H7 (cell line): ENCODE measurements at regions not wholly inside any gene's neighbourhood (a gene's known extent, or its start where the extent isn't known, plus 50 kb on each side); places are given as distances from the start of the nearest gene placed in this dataset.

ENCODE experiments used
- DNase-seq: peaks from one replicate; pipeline ENCODE4 v3.0.0; 2012
- H3K27me3 ChIP-seq: 2 replicates; pipeline ENCODE4 v1.6.0; 2011; ENCODE audit warnings: mild to moderate bottlenecking, low read length; ENCODE audit not compliant: control insufficient read depth, insufficient read depth
- H3K36me3 ChIP-seq: replicated peaks from 2 replicates; pipeline ENCODE4 v1.5.1; 2011; ENCODE audit warnings: low read length; ENCODE audit not compliant: control insufficient read depth, insufficient read depth
- H3K4me3 ChIP-seq: 2 replicates; pipeline ENCODE4 v1.5.1; 2011; ENCODE audit warnings: low read depth, mild to moderate bottlenecking, control low read depth, low read length, moderate library complexity; ENCODE audit not compliant: insufficient read depth

- no peaks in the 10 kb centered on the region for H3K27me3 ChIP-seq
- no peak overlapping the region for H3K4me3 ChIP-seq
- no peak for DNase-seq
- H3K36me3 ChIP-seq = no peaks in the 10 kb centered on the region
Measured at GRCh38 chr10:1853801-1854200, 116.5 kb upstream of the ADARB2 start.

DNA sequence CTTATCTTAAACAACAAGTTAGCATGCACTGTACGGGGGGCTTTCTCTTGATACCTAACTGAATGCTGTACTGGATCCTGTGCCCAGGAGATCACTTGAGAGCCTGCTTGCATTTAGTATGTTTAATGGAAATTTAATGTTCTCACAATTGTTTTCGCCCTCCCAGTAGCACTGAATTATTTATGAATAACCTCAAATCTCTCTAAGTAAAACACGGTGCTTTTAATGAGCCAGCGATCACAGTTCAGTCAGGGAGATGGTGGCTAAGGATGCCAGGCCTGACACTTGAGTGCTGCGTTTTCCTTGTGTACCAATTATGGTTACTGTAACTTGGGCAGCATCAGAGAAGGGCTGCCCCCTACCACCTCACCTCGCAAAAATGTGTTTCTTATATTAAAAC, 115.5 kb upstream of the ADARB2 start:
- Histone ChIP-seq H3K4me3 (no peak overlapping the region), H3K36me3 (no peaks in the 10 kb centered on the region), H3K27me3 (no peaks in the 10 kb centered on the region)
- DNase-seq = no peak

DNA sequence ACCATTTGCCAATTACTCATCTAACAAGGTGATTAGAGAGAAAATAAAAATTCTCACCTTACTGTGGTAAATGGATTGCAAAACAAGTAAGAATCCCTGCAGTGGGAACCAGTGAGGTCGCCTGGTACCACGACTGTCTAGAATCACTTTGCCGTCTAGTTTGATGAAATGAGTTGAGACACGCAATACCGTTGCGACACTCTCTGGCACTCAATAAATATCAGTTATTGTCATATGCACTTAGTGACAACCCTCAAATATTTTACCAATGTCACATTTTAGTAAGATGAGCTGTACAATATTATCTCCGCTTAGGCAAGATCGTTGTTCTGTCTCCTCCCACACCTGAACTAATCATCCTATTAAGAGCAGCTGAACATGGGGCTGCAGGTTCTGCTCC, 114.4 kb upstream of the ADARB2 start:
- Histone ChIP-seq H3K4me3 (no peak overlapping the region), H3K27me3 (no peaks in the 10 kb centered on the region), H3K36me3 (no peaks in the 10 kb centered on the region)
- no peak for DNase-seq

DNA sequence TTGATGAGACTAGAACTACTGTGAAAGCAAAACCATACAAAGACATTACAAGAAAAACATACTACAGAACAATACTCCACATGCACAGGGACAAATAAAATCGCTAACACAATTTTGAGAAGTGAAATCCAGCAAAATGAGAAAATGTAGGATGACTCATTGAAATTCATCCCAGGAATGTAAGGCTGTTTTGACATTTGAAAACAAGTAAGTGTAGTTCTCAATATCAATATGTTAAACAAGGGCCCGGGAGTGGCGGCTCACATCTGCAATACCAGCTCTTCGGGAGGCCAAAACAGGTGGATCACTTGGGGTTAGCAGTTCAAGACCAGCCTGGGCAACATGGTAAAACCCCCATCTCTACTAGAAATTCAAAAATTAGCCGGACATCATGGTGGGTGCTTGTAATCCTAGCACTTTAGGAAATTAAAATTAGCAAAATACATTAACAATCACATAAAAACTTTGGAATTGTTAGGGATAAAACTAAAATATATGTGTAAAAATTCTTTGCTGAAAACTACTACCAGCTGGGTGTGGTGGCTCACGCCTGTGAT, 113.7 kb upstream of the ADARB2 start:
- Histone ChIP-seq H3K27me3 (no peaks in the 10 kb centered on the region), H3K36me3 (no peaks in the 10 kb centered on the region), H3K4me3 (no peak overlapping the region)
- DNase-seq = no peak

DNA sequence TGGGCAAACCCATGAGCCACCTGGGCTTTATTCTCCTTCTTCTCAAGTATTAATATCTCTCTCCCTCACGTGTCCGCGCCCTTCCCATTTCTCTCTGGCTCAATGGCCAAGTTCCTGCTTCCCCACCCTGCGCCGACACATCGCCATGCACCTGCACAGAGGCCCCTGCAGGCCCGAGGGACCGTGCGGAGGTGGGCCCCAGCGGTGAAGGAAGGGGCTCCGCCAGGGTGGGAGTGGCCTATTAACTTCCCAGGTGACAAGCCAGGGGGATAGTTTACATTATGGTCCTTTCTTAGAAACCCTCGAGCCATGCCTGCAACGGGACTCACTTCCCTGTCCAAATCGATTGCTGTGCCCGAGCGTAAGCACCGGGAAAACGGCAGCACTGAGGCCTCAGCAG, 110.0 kb upstream of the ADARB2 start:
- Histone ChIP-seq H3K4me3 (no peak overlapping the region), H3K27me3 (no peaks in the 10 kb centered on the region), H3K36me3 (no peaks in the 10 kb centered on the region)
- DNase-seq = peak; percentile 25

- Histone ChIP-seq H3K36me3 (no peaks in the 10 kb centered on the region), H3K4me3 (no peak overlapping the region), H3K27me3 (no peaks in the 10 kb centered on the region)
- DNase-seq = no peak
Measured at GRCh38 chr10:1846032-1846431, 108.7 kb upstream of the ADARB2 start.

DNA sequence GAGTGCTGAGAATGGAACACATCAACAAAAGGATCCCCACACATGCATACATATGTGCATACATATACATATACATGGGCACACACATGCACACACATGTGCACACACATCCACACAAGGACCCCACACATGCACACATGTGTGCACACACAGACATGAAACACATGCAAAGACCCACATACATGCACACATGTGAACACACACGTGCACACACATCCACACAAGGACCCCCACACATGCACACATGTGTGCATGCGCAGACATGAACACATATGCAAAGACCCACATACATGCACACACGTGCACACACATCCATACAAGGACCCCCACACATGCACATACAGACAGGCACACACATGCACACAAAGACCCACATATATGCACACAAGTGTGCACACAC, 104.4 kb upstream of the ADARB2 start:
- no peaks in the 10 kb centered on the region for H3K36me3 ChIP-seq
- H3K4me3 ChIP-seq = no peak overlapping the region
- DNase-seq = no peak
- no peaks in the 10 kb centered on the region for H3K27me3 ChIP-seq

- no peak for DNase-seq
- no peak overlapping the region for H3K4me3 ChIP-seq
- no peaks in the 10 kb centered on the region for H3K27me3 ChIP-seq
- no peaks in the 10 kb centered on the region for H3K36me3 ChIP-seq
Measured at GRCh38 chr10:1829712-1830111, 92.4 kb upstream of the ADARB2 start.

DNA sequence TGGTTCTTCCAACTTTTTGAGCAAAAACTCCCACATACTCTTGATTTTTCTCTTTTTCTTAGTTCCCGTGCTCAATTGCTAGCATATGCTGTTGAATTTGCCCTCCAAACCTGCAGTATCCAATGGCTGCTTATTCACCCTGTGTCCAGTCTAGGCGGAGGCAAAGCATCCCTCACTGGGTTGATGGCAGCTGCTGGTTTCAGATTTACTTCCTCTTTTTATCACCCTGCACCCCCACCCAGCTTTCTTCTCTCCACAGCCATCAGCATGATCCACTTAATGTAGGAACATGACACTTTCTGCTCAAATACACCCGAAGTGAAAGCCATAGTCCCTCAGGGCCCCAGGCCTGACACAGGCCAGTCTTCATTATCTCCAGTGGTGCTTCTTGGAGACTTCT, 87.6 kb upstream of the ADARB2 start:
- no peak overlapping the region for H3K4me3 ChIP-seq
- H3K36me3 ChIP-seq = no peaks in the 10 kb centered on the region
- DNase-seq = no peak
- H3K27me3 ChIP-seq = no peaks in the 10 kb centered on the region

DNA sequence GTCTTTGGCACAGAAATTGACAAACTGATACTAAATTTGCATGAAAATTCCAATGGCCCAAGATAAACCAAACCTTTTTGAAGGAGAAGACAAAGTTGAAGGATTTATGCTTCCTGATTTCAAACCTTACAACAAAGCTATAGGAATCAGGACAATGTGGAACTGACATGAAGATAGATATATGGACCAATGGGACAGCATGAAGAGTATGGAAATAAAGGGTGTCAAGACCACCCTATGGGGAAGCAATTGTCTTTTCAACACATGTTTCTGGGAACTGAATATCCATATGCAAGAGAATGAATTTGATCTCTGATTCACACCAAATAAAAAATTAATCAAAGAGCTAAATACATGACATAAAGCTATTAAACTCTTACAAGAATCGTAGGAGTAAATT, 77.2 kb upstream of the ADARB2 start:
- H3K36me3 ChIP-seq = no peaks in the 10 kb centered on the region
- no peak for DNase-seq
- H3K27me3 ChIP-seq = no peaks in the 10 kb centered on the region
- H3K4me3 ChIP-seq = no peak overlapping the region

DNA sequence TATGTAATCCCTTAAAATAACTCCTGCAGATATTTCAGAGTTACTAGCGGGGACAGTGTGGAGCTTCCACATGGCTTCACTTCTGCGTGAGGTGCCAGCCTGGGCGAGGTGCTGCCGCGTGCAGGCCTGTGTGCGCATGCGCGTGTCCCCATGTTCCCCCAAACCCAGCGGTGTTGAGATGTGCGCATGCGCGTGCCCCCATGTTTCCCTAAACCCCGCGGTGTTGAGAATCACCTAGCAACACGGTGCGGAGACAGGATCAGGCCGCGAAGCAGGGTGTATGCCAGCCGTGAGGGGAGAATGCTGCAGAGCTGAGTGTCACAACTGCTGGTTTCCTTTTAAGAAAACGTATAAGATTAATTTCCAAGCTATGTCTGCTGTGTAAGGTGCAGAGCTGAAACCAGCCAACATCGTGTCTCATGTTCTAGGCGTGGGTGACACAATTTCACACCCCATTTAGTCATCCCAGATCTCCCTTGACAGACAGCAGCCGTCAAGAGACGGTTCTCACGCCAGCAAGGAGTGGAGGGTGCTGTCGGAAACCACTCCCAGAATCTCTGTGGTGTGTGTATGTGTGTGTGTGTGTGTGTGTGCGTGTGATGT, 71.9 kb upstream of the ADARB2 start:
- Histone ChIP-seq H3K4me3 (no peak overlapping the region), H3K27me3 (no peaks in the 10 kb centered on the region), H3K36me3 (no peaks in the 10 kb centered on the region)
- DNase-seq = peak; percentile 25

- H3K4me3 ChIP-seq = no peak overlapping the region
- no peaks in the 10 kb centered on the region for H3K36me3 ChIP-seq
- DNase-seq = peak; percentile 22
- no peaks in the 10 kb centered on the region for H3K27me3 ChIP-seq
Measured at GRCh38 chr10:1807924-1808323, 70.6 kb upstream of the ADARB2 start.

- Histone ChIP-seq H3K27me3 (no peaks in the 10 kb centered on the region), H3K36me3 (no peaks in the 10 kb centered on the region), H3K4me3 (no peak overlapping the region)
- DNase-seq = peak; percentile 26
Measured at GRCh38 chr10:1807196-1807595, 69.9 kb upstream of the ADARB2 start.

GRCh38 chr10:1802413-1802812, 65.1 kb upstream of the ADARB2 start:
- Histone ChIP-seq H3K4me3 (no peak overlapping the region), H3K36me3 (no peaks in the 10 kb centered on the region), H3K27me3 (no peaks in the 10 kb centered on the region)
- no peak for DNase-seq

DNA sequence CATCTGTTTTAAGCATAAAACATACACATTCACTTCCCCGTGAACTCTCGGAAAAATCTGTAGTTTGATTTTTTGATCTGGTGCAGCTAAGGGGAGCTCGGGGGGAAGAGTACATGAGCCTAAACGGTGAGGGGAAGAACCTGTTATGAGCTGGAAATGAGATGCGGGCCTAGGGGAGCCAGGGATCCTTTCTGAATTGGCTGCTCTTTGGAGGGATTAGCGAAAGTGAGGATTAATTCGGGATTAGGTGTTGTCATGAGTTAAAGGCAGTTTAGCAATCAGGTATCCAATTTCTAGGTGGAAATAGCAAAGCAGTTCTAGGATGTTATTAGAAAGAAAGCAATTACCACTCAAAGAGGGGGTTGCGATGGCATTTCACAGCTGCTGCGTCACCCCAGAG, 51.1 kb upstream of the ADARB2 start:
- no peaks in the 10 kb centered on the region for H3K27me3 ChIP-seq

More for the DNA sequence above, 51.1 kb upstream of the ADARB2 start:
- Histone ChIP-seq H3K4me3 (no peak overlapping the region), H3K36me3 (no peaks in the 10 kb centered on the region)
- DNase-seq = no peak
